ENCODE measurements at regions not wholly inside any gene's neighbourhood (a gene's known extent, or its start where the extent isn't known, plus 50 kb on each side); places are given as distances from the start of the nearest gene placed in this dataset.

DNA sequence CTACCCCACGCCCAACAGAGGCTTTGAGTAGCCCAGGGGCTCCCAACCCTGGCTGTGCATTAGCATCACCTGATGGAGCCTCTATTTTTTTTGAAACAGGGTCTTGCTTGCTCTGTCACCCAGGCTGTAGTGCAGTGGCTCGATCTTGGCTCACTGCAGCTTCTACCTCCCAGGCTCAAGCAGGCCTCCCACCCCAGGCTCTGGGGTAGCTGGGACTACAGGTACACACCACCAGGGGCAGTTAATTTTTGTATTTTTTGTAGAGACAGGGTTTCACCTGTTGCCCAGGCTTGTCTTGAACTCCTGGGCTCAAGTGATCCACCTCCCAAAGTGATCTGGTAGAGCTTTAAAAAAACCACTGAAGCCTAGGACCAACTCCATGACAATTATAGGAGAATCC is 394.8 kb upstream of the ATP5MC3 start:
- no peaks in the 10 kb centered on the region for H3K27me3 ChIP-seq
- H3K9me3 ChIP-seq, result no peaks in the 10 kb centered on the region
- H3K27ac ChIP-seq, result no peak overlapping the region
- H3K4me1 ChIP-seq, result no peaks in the 10 kb centered on the region
- no peak for TF ChIP-seq EP300 (IDR thresholded peaks at IDR 0.05)
- TF ChIP-seq, protein P1, sequence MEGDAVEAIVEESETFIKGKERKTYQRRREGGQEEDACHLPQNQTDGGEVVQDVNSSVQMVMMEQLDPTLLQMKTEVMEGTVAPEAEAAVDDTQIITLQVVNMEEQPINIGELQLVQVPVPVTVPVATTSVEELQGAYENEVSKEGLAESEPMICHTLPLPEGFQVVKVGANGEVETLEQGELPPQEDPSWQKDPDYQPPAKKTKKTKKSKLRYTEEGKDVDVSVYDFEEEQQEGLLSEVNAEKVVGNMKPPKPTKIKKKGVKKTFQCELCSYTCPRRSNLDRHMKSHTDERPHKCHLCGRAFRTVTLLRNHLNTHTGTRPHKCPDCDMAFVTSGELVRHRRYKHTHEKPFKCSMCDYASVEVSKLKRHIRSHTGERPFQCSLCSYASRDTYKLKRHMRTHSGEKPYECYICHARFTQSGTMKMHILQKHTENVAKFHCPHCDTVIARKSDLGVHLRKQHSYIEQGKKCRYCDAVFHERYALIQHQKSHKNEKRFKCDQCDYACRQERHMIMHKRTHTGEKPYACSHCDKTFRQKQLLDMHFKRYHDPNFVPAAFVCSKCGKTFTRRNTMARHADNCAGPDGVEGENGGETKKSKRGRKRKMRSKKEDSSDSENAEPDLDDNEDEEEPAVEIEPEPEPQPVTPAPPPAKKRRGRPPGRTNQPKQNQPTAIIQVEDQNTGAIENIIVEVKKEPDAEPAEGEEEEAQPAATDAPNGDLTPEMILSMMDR (IDR thresholded peaks at IDR 0.05), result no peak
- no peak for TF ChIP-seq POLR2AphosphoS5 (IDR thresholded peaks at IDR 0.05)
- TF ChIP-seq POLR2A (IDR thresholded peaks at IDR 0.05), result no peak
- H3K36me3 ChIP-seq, result no peaks in the 10 kb centered on the region
- DNase-seq, result no peak
- no peak overlapping the region for H3K4me3 ChIP-seq
- 73 to 80% methylated on average over 2 of the region's 2 CpGs for WGBS, 2 donors
- intact Hi-C loops (cut with DNase I), result no loop called here

- H3K4me1 ChIP-seq, result no peaks in the 10 kb centered on the region
- no peaks in the 10 kb centered on the region for H3K36me3 ChIP-seq
- intact Hi-C loops (cut with DNase I), result no loop called here
- no peaks in the 10 kb centered on the region for H3K9me3 ChIP-seq
- no peak for DNase-seq
- TF ChIP-seq EP300 (IDR thresholded peaks at IDR 0.05), result no peak
- TF ChIP-seq, protein P1 (IDR thresholded peaks at IDR 0.05), result no peak
- no peak for TF ChIP-seq POLR2AphosphoS5 (IDR thresholded peaks at IDR 0.05)
- TF ChIP-seq POLR2A (IDR thresholded peaks at IDR 0.05), result no peak
- WGBS, 2 donors, result 42 to 66% methylated on average over 12 of the region's 12 CpGs
- no peak overlapping the region for H3K4me3 ChIP-seq
- no peak overlapping the region for H3K27ac ChIP-seq
- no peaks in the 10 kb centered on the region for H3K27me3 ChIP-seq
Measured at GRCh38 chr2:175575346-175576258, 394.1 kb upstream of the ATP5MC3 start.

DNA sequence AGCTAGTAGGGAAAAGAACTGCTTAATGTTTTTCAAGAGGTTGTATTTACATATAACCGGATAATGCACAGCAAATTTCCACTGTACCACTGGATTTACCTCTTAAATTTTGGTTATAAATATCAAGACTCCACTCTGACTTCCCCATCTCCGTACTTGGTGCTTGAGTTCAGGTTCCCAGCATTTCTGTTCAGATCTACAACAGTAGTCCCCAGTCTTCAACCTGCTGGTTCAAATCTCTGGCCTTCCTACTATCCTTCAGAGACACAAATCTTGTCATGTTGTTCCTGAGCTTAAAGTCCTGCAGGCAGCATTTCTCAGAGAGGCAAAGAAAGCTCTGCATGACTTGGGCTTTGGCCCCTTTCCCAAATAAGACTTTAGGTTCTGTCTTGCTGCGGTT is 392.6 kb upstream of the ATP5MC3 start:
- intact Hi-C loops (cut with DNase I), result no loop called here
- H3K27me3 ChIP-seq, result no peaks in the 10 kb centered on the region
- DNase-seq, result no peak
- no peak overlapping the region for H3K4me3 ChIP-seq
- H3K27ac ChIP-seq, result no peak overlapping the region
- no peaks in the 10 kb centered on the region for H3K36me3 ChIP-seq
- TF ChIP-seq EP300 (IDR thresholded peaks at IDR 0.05), result no peak
- no peak for TF ChIP-seq POLR2A (IDR thresholded peaks at IDR 0.05)
- TF ChIP-seq, protein P1 (IDR thresholded peaks at IDR 0.05), result no peak
- TF ChIP-seq POLR2AphosphoS5 (IDR thresholded peaks at IDR 0.05), result no peak
- WGBS, 2 donors, result 92 to 93% methylated on average over 3 of the region's 3 CpGs
- H3K4me1 ChIP-seq, result no peaks in the 10 kb centered on the region
- H3K9me3 ChIP-seq, result no peaks in the 10 kb centered on the region

GRCh38 chr2:175571078-175571653 is 389.7 kb upstream of the ATP5MC3 start:
- Histone ChIP-seq H3K36me3 (no peaks in the 10 kb centered on the region), H3K27me3 (no peaks in the 10 kb centered on the region), H3K4me3 (no peak overlapping the region), H3K4me1 (no peaks in the 10 kb centered on the region), H3K27ac (no peak overlapping the region), H3K9me3 (no peaks in the 10 kb centered on the region)
- 77 to 79% methylated on average over 4 of the region's 4 CpGs for WGBS, 2 donors
- intact Hi-C loops (cut with DNase I), result no loop called here
- TF ChIP-seq POLR2AphosphoS5 (IDR thresholded peaks at IDR 0.05) (no peak), POLR2A (IDR thresholded peaks at IDR 0.05) (no peak), EP300 (IDR thresholded peaks at IDR 0.05) (no peak)
- TF ChIP-seq, protein P1 (IDR thresholded peaks at IDR 0.05), result no peak
- no peak for DNase-seq
